Esophagus muscularis mucosa (tissue), 4 donors: ENCODE measurements at regions not wholly inside any gene's neighbourhood (a gene's known extent, or its start where the extent isn't known, plus 50 kb on each side); places are given as distances from the start of the nearest gene placed in this dataset.

ENCODE experiments used
- DNase-seq: peaks from one replicate; pipeline ENCODE4 v3.0.0-alpha.2; 2017; ENCODE audit errors: extremely low spot score
- H3K27ac ChIP-seq, 4 donors: fragments of 200-600 bp; sonication (generic); replicated peaks in 1 of 4; 1 replicate in 3 of 4; 2 replicates in 1 of 4; pipeline ENCODE4 v1.5.1; 2016 to 2019; ENCODE audit warnings: mild to moderate bottlenecking in 1 of 4
- H3K27me3 ChIP-seq, 4 donors: fragments of 200-600 bp; sonication (generic); one replicate each; pipeline versions ENCODE4 v1.5.1 to v1.6.0; 2016 to 2019
- H3K36me3 ChIP-seq, 4 donors: fragments of 200-600 bp; sonication (generic); one replicate each; pipeline ENCODE4 v1.5.1; 2016 to 2019
- H3K4me1 ChIP-seq, 4 donors: fragments of 200-600 bp; sonication (generic); one replicate each; pipeline ENCODE4 v1.5.1; 2016 to 2019
- H3K4me3 ChIP-seq, 4 donors: fragments of 200-600 bp; sonication (generic); 1 replicate in 2 of 4; 2 replicates in 2 of 4; pipeline ENCODE4 v1.5.1; 2016 to 2019; ENCODE audit warnings: mild to moderate bottlenecking in 4 of 4, moderate library complexity in 1 of 4
- H3K9me3 ChIP-seq, 4 donors: fragments of 200-600 bp; sonication (generic); 1 replicate in 3 of 4; 2 replicates in 1 of 4; pipeline ENCODE4 v1.5.1; 2016 to 2019
- CTCF ChIP-seq, 3 experiments: fragments of 200-600 bp in 2 of 3; fragments of 450-650 bp in 1 of 3; sonication (generic) in 2 of 3; IDR thresholded peaks; one replicate each; pipeline ENCODE4 v1.5.1; 2017 to 2019; ENCODE audit warnings: antibody characterized with exemption in 3 of 3, mild to moderate bottlenecking in 2 of 3, moderate library complexity in 1 of 3
- EP300 ChIP-seq: sonication (generic); formaldehyde crosslinking; IDR thresholded peaks from one replicate; pipeline ENCODE4 v1.6.1; 2017; ENCODE audit warnings: antibody characterized with exemption
- POLR2A ChIP-seq: fragments of 450-650 bp; IDR thresholded peaks from one replicate; pipeline ENCODE4 v1.6.1; 2017; ENCODE audit warnings: antibody characterized with exemption, moderate library complexity, mild to moderate bottlenecking, low read depth
- POLR2AphosphoS5 ChIP-seq, 2 donors: sonication (generic); formaldehyde crosslinking; IDR thresholded peaks; one replicate each; pipeline ENCODE4 v1.6.1; 2017; ENCODE audit warnings: antibody characterized with exemption in 2 of 2
- WGBS: methylation state at CpG from one replicate; pipeline ENCODE4 v1.1.5; 2018; 5-methylcytosine and 5-hydroxymethylcytosine counted together
- intact Hi-C: fragments of 100-400 bp; cut with DNase I; formaldehyde crosslinking; loops from one replicate; pipeline ENCODE4 v1.15.1; 2023

GRCh38 chr5:34469971-34470370, 186.2 kb upstream of the RAI14 start:
- peaks cover 0 to 3% (median 0%) of the 10 kb centered on the region in 4 donors for H3K27me3 ChIP-seq
- H3K36me3 ChIP-seq, result no peaks in the 10 kb centered on the region
- TF ChIP-seq POLR2AphosphoS5 (IDR thresholded peaks at IDR 0.05), result no peak
- TF ChIP-seq EP300, result no peak
- no peak for TF ChIP-seq POLR2A
- intact Hi-C loops, result loop anchor here (5.0 kb wide), 1 partner anchor 527 kb away; no protein-coding TSS in a partner anchor
- H3K27ac ChIP-seq, result no peak overlapping the region
- DNase-seq, result no peak
- no peaks in the 10 kb centered on the region for H3K9me3 ChIP-seq
- H3K4me3 ChIP-seq, result no peak overlapping the region
- H3K4me1 ChIP-seq, result no peaks in the 10 kb centered on the region
- WGBS, result 79% methylated on average over 3 of the region's 3 CpGs

GRCh38 chr5:34474573-34475021, 181.5 kb upstream of the RAI14 start:
- H3K36me3 ChIP-seq, result no peaks in the 10 kb centered on the region
- H3K9me3 ChIP-seq, result no peaks in the 10 kb centered on the region
- H3K27ac ChIP-seq, result no peak overlapping the region
- no peaks in the 10 kb centered on the region for H3K4me1 ChIP-seq
- DNase-seq, result no peak
- 32% methylated on average over 4 of the region's 4 CpGs for WGBS
- TF ChIP-seq POLR2AphosphoS5 (IDR thresholded peaks at IDR 0.05) (no peak), POLR2A (no peak), CTCF (IDR thresholded peaks at IDR 0.05) (peak in 2 of 3 experiments; percentile 93 to 95), EP300 (no peak)
- intact Hi-C loops, result loop anchor here (5.0 kb wide), 1 partner anchor 523 kb away; no protein-coding TSS in a partner anchor
- H3K4me3 ChIP-seq, result no peak overlapping the region
- peaks cover 0 to 7% (median 0%) of the 10 kb centered on the region in 4 donors for H3K27me3 ChIP-seq

- Histone ChIP-seq H3K9me3 (no peaks in the 10 kb centered on the region), H3K4me3 (no peak overlapping the region), H3K36me3 (no peaks in the 10 kb centered on the region), H3K27ac (no peak overlapping the region), H3K27me3 (peaks cover 0 to 7% (median 0%) of the 10 kb centered on the region in 4 donors), H3K4me1 (no peaks in the 10 kb centered on the region)
- WGBS, result 84% methylated on average over 13 of the region's 13 CpGs
- intact Hi-C loops, result no loop called here
- peak; percentile 55 for DNase-seq
- no peak for TF ChIP-seq EP300
- TF ChIP-seq CTCF (IDR thresholded peaks at IDR 0.05), result no peak
- no peak for TF ChIP-seq POLR2AphosphoS5 (IDR thresholded peaks at IDR 0.05)
- TF ChIP-seq POLR2A, result no peak
These were observed 180.7 kb upstream of the RAI14 start for GRCh38 chr5:34475249-34475966.

- peak; percentile 91 for DNase-seq
- intact Hi-C loops, result no loop called here
- Histone ChIP-seq H3K4me3 (no peak overlapping the region), H3K27me3 (peaks cover 0 to 7% (median 0%) of the 10 kb centered on the region in 4 donors), H3K9me3 (peaks cover 0 to 2% (median 0%) of the 10 kb centered on the region in 4 donors), H3K4me1 (no peaks in the 10 kb centered on the region), H3K27ac (no peak overlapping the region), H3K36me3 (no peaks in the 10 kb centered on the region)
- TF ChIP-seq POLR2A (no peak), CTCF (IDR thresholded peaks at IDR 0.05) (no peak), POLR2AphosphoS5 (IDR thresholded peaks at IDR 0.05) (no peak)
- whole genome bisulfite sequencing, result 93% methylated on average over 12 of the region's 12 CpGs
These were observed 179.1 kb upstream of the RAI14 start for GRCh38 chr5:34476941-34477565.

GRCh38 chr5:34480810-34481528, 175.2 kb upstream of the RAI14 start:
- TF ChIP-seq CTCF (IDR thresholded peaks at IDR 0.05), result no peak
- TF ChIP-seq EP300, result no peak
- TF ChIP-seq POLR2A, result no peak
- TF ChIP-seq POLR2AphosphoS5 (IDR thresholded peaks at IDR 0.05), result no peak
- H3K27ac ChIP-seq, result no peak overlapping the region
- 87% methylated on average over 6 of the region's 6 CpGs for WGBS
- H3K36me3 ChIP-seq, result no peaks in the 10 kb centered on the region
- no peak overlapping the region for H3K4me3 ChIP-seq
- H3K27me3 ChIP-seq, result peaks cover 0 to 7% (median 0%) of the 10 kb centered on the region in 4 donors
- intact Hi-C loops, result loop anchor here (5.0 kb wide), 1 partner anchor 356 kb away; the partner anchor contains the start of gene TTC23L
- peaks cover 0 to 6% (median 2%) of the 10 kb centered on the region in 4 donors for H3K9me3 ChIP-seq
- peaks cover 0 to 3% (median 2%) of the 10 kb centered on the region in 4 donors for H3K4me1 ChIP-seq
- no peak for DNase-seq
